ENCODE measurements at regions not wholly inside any gene's neighbourhood (a gene's known extent, or its start where the extent isn't known, plus 50 kb on each side); places are given as distances from the start of the nearest gene placed in this dataset.

DNA sequence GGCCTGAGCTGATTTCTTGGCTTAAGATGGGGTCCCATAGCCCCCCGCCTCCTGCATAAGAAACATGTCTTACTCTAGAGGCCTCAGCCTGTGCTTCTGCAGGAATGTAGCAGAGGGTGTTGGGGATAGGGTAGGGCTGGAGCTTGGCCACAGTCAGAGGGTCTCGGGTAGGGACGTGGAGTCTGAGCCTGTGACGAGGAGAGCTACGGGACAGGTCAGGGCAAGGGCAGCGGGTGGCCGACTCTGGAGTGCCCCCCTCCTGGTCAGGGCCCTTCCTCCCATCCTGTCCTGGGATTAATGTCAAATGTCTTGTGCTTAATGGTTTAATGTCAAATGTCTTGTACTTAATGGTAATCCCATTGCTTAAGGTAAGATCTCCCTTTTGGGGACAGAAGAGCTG, 130.4 kb downstream of the GLI2 start:
- no peak for DNase-seq (ENCODE audit: low read depth)

DNA sequence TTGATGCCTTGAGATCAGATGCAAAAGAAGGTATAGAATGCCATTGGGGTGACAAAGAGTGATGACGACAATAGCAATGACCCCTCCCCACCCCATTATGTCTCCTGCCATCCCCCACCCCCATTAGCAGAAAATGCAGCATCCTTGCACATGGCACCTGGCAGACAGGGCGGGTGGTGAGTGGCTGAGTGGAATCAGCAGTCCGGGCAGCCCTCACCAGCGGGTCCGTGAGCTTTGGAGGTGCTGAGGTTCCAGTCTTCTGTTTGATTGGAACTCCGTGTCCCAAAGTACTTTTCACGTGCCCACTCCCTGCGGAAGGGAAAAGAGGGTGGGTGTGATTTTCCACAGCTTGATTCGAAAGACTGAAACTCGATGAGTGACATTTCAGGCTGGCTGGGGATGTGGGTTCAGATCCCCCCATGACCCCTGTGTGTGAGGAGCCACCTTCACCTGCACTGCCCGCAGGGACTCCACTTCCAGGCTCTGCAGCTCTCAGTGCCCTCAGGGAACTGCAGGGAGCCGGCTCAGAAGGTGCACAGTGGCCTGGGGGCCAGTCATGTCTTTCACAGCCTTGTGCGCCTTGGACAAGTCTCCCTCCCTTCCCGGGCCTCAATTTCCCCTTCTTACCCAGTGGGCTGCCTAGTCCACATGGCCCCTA, 130.9 kb downstream of the GLI2 start:
- no peak for DNase-seq (ENCODE audit: low read depth)

DNA sequence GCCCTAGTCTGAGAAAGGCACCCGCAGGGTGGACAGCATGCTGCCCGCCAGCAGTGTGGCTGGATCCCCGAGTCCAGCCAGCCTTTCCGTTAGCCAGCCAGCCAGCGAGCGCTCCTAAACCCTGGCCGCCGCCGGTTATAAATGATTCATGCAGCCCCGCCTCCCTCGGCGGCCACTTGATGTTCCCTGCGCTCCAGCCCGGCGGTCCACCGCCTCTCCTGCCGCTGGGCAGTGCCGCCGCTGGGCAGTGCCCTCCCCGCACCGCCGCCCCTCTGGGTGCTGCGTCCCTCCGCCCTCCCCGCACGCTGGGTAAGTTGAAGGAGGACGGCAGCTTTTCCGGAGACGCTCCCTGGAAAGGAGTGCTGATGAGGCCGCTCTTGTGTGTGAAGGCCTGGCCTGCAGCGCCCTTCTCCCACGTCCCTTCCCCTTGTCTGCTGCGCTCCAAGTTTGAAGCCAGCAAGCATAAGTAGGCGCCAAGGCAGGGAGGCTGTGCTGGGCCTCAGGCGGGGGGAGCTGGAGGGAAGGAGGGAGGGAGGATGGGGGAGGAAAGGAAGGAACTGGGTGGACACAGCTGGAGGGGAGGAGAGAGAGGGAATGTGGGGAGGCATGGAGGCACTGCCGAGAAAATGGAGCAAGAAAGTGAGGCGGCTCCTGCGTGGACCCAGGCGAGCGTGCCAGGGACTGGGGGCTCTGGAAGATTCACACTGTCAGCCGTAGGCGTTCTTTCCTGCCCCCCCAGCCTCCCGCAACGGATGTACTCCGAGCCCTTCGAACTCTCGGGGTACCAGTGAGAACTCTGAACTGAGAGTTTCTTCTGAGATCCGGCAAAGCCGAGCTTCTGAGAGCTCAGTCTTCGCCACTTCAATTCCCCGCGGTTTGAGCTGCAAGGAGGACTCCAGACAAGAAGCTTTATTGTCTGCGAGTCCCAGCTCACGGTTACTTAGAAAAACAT, 131.9 kb downstream of the GLI2 start:
- no peak for DNase-seq (ENCODE audit: low read depth)

DNA sequence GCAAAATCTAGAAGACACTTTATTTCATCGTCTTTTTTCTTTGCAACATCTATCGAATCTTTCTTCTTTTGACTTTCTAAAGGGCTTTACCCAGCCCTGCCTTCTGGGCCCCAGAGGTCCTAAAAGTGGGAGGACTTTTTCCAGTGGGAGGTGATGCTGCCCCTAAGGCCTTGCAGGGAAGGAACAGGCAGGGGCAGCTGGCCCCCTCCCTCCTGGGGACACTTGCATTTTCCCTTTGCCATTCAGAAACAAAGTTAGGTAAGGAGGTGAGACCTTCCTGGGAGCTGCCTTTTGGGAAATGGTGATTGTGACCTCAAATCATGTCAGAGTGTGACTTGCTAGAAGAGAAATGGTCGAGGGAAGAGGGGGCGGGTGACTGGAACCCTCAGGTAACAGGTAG, 132.7 kb downstream of the GLI2 start:
- no peak for DNase-seq (ENCODE audit: low read depth)

DNA sequence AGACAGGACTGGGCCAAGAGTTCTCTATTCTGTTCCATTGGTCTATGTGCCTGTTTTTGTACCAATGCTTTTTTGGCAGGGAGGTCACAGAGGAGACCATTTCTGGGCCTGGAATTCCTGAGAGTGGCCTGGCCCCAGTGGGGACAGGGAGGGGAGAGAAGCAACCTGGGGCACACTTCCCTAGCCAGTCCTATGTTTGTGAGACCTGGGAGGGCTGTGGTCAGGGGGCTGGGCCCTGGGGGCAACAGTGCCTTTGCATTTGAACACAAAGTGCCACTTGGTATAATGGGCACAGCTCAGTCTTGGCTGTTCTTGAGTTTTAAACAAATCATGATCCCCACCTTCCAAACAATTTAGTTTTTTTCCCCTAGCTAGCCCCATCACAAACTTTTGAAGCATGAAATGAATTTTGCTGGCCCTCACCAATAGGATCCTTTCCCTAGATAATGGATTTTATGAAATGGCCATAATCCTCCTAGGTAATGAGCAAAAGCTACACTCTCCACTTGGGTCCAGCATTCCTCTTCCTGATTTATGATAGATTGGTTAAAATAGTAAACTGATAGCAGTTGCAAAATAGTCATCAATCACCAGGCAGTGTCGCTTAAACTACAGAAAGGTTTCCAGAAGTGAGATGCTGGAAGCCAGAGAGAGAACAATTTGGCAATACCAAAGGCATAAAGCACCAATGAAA, 133.5 kb downstream of the GLI2 start:
- no peak for DNase-seq (ENCODE audit: low read depth)

DNA sequence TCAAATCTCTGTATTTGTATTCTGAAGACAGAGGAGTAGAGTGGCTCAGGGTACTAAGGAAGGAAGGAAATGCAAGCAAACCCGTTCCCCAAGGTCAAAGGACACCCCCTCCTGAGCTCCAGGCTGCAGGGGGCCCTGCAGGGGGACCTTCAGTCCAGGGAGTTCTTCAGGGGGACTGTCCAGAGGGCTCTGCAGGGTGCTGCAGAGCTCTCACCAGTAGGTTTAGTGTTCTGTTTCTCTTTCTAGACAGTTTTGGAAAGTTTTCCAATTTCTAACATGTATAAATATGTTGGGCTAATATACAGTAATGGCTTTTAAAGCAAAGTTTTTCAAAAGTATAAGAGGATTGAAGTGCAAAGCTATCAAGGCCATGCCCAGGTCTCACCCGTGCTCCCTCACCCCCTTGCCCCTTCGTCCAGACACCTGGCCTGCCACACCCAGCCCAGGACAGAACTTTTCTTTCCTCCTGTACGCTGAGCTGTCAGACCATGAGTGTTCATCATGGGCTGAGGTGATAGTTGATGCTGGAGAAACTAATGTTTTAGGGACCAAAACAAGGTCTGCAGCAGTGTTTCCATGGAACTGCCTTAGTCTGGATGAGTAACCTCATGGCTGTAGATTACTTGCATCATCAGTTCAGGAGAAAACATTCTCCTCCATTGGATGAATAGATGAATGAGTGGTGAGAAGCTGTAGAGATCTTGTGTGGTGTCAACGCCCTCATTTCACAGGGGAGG, 134.2 kb downstream of the GLI2 start:
- no peak for DNase-seq (ENCODE audit: low read depth)

DNA sequence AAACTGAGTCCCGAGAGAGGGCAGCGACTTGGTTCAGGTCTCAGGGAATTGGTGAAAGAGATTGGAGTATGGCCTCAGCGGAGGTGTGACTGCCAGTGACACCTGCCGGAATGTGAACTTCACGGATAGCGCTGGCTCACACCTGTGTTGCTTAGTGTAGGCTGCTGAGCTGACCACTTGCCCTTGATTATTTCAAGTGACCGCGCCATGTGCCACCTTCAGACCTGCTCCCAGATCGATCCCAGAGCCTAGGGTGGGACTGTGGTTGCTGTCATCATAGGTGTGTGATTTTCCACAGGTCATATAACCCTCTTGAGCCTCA, 134.8 kb downstream of the GLI2 start:
- no peak for DNase-seq (ENCODE audit: low read depth)

DNA sequence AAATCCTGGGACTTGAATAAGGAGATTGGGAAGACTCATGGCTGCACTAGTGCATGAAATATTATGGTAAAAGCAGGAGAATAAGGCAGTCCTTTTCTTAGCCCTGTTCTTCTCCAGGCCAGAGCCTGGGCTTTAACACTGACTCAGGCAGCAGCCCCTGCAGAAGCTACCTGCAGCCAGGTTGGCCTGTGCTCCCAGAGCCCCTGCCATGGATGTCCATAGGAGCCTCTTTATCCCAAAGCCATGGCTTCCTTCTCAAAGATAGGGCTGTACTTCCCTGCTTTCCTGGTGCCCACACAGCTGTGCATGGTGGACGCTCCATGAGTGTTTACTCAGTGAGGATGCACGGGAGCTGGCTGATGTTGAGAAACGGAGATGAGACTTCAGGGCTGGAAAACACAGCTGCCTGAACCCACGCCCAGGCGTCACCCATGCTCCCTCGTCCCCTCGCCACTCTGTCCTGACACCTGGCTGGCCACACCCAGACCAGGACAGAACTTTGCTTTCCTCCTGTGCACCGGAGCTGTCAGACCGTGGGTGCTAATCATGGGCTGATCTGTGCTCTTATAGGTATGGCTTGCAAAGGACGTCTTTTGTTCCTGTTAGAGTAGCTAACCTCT, 135.5 kb downstream of the GLI2 start:
- no peak for DNase-seq (ENCODE audit: low read depth)

DNA sequence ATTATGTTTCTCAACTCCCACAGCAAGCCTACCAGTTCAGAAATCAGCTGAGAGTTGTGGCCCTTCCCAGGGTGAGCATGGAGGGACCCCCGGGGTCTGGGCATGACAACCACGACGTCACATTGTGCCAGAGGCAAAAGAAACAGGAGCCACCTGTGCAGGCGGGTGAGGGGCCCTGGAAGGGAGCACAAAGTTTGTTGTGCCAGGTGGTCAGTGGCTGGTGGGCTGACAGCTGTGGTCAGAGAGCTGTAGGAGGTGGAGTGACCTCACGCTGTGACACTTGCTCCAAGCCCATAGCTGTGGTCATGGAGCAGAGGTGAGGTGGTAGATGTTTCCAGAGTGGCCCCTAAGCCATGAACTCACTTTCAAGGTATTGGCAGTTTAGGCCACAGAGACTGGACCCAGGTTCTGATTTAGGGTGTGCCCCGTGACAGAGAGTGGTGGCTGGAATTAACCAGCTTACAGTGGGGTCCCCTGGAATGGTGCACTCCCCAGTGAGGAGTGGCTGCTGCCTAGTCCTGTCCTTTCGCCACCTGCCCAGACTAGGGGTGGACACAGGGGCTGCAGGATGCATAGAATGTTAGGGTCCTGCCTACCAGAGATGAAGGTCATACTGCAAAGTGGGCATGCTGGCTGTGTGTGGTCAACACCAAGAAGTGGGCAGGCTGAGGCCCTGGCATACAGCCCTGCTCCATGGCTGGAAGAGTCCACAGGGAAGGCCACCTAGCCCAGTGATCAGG, 136.4 kb downstream of the GLI2 start:
- no peak for DNase-seq (ENCODE audit: low read depth)

DNA sequence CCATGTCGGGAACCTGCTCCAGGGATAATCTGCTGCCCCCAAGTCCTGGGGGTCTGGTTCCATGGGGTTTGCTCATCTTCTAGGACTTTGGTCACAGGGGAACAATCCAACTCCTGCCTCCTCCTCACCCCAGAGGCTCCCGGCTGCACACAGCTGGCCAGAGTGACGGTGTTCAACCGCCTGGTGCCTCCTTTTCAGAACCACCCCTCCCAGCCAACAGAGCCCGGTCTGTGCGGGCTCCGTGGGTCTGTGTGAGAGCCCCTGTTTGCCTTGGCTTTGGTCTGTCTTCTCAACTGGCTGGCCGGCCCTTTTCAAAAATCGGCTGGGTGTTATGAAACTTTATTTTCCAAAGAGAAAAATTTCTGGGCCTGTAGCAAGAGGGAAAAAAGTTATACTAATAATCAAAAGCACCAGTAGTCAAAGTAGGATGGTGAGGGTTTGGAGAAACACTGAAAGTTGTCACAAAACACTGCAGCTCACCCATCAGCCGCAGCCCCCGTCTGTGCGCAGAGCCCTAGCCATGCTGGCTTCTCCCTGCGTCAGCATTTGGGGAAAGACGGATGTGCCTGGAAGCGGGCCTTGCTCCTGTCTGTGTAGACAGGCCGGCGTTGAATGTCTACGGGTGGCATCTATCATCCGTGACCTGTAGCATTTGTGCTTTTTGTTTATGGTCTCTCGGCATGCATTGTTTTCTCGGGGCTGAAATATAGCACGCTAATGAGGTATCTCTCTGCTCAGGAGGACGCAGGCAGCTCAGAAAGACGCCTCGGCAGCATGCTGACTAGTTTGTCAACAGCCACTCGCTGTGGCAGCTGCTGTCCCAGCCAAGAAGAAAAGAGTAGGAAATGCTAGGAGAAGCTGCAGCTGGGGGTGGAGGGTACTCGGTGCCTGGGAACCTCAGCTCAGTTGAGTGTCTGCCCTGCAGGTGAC, 138.6 kb downstream of the GLI2 start:
- no peak for DNase-seq (ENCODE audit: low read depth)

DNA sequence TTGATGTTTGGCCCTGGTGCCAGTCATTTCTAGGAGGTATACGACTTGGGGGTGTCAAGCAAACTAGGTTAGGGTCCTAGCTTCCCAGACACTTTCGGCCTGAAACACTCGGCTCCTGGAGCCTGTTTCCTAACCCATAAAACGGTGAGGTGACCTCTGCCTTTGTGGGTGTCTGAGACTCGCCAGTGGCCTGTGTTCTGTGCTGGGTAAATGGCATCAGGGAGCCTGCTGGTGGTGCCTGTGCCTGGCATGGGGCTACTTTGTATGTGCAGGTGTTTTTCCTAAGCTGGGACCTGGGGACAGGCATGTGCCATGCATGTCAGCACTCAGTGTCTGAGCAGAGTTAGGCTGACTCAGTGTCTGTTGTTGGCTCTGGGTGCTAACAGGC, 139.2 kb downstream of the GLI2 start:
- no peak for DNase-seq (ENCODE audit: low read depth)

DNA sequence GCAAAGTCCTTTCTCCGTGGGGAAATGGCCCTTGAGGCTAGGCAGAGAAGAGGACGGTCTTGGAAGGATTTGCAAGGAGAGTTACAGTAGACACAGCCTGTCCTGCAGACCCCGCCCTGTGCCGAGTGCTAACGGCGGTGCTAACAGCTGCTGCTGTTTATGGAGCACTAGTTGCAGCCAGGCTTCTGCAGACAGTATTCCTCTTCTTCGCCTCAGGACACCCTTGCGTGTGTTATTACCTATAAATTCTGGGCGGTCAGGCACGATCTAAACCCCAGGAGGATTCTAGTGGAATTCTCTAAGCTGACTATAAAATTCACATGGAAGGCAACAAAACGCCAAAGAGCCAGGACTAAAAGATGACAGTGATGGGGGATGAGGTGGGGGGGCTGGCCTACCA, 139.8 kb downstream of the GLI2 start:
- DNase-seq (ENCODE audit: low read depth) = no peak

DNA sequence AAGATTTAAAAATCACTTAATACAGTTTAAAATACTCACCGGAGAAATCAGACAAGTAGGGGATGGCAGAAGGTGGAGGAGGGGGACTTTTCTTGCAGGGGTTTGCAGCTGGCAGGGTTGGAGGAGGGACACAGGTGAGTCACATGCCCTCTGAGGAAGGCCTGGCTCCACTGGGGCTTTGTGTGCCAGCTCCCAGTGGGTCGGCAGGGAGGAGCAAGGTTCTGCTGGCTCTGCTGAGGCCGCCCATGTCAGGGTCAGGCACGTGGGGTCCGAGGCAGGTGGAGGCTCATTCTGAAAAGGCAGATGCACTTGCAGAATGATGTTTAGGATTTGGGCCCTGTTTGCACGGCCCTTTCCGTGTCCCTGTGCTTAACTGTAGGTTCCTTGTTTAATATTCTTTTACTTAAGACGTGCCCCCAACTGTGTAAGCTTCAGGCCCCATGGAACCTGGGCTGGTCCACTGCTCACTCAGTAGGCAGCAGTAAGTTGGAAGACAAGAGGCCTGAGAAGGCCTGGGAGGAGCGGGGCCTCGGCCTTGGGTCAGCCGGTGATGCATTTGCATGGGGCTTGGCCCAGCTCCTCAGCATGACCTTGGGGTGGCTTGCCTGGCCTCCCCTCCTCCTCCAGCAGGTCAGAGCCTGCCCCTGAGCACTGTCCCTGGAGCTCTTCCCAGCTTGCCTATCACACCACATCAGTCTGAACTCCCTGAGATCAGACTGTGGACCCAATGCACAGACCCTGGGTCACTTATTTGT, 141.0 kb downstream of the GLI2 start:
- no peak for DNase-seq (ENCODE audit: low read depth)

DNA sequence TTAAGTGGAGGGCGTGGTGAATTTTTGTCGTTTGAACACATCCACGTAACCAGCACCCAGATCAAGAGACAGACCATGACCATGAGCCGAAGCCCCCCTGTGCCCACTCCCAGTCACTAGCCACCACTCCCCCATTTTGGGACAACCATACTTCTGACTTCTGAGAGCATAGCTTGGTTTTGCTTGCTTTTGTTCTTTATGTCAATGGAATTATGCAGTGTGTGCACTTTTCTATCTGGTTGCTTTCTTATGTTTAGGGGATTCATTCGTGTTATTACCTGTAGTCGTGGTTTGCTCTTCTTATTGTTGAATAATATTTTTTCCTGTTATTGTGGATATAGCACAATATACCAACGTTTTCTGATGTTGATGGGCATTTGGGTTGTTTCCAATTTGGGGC, 141.7 kb downstream of the GLI2 start:
- DNase-seq (ENCODE audit: low read depth) = no peak

DNA sequence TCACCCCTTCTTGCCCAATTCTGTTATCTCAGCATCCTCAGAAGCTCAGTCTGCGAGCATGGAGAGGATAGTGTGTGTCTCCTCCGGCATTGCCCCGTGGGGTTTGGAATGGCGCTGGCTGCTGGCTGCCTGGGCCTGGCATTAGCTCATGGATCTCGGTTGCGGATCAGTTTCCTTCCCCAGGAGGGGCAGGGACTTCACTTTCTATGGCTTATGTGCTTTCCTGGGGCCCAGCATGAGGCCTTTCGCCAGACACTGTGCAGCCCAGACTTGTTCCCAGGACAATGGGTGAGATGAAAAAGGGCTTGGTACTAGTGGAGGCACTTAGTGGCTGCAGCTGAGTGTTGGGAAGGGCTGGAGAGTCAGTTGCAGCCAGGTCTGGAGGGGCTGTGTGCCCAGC, 143.3 kb downstream of the GLI2 start:
- DNase-seq (ENCODE audit: low read depth) = no peak

DNA sequence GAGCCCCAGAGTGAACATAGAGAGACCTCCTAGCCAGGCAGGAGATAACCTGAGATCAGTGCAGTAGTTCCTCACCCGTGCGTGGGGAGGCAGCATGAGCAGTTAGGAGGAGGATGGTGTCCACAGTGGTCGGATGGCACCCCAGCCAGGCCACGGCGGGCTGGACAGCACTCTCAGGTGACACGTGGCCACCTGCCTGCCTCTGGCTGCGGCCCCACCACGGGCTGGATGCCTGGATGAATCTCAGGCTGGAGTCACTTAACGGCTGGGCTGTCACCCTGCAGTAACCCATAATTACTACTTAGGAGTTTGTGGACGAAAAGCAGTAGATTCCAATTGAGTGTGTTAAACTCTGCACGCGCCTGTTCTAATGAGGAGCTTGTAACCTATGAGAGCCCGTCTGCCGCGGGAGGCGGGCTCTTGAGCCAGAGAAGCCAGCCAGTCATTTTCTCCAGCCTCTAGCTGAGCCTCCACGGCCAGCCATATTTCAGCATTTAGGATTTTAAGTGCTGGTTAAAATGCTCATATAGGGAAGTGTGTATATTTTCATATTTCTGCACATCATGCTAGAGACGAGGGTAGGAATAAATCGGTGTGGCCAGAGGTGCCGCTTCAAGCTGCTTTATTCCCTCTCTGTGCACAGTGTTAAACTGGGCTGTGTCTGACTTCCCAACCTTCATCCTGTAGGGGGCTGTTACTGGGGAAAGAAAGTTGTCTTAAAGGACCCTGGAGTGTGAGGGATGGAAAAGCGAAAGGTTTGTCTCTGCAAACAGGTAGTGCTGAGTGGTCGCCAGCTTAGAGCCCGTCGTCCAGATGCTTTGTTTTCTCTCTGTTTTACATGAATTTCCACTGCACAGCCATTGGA, 144.0 kb downstream of the GLI2 start:
- no peak for DNase-seq (ENCODE audit: low read depth)

DNA sequence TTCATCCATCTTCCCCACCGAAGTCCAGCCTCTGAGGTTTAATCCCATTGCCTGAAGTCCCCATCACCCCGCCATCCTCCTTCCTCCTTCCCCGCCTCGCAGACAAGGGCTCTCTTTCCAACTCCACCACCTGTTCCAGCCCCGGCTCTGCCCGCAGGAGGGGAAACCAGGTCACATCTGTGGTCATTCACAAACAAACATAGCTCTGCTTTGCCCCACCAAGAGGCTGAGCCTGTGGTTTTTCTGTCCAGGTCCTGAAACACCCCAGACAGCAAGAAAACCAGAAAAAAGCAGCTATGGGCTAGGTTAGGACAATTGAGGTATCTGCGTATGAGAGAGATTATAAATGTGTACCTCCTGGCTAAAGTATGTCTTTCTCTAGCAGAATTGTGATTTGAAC, 144.7 kb downstream of the GLI2 start:
- DNase-seq (ENCODE audit: low read depth) = no peak

DNA sequence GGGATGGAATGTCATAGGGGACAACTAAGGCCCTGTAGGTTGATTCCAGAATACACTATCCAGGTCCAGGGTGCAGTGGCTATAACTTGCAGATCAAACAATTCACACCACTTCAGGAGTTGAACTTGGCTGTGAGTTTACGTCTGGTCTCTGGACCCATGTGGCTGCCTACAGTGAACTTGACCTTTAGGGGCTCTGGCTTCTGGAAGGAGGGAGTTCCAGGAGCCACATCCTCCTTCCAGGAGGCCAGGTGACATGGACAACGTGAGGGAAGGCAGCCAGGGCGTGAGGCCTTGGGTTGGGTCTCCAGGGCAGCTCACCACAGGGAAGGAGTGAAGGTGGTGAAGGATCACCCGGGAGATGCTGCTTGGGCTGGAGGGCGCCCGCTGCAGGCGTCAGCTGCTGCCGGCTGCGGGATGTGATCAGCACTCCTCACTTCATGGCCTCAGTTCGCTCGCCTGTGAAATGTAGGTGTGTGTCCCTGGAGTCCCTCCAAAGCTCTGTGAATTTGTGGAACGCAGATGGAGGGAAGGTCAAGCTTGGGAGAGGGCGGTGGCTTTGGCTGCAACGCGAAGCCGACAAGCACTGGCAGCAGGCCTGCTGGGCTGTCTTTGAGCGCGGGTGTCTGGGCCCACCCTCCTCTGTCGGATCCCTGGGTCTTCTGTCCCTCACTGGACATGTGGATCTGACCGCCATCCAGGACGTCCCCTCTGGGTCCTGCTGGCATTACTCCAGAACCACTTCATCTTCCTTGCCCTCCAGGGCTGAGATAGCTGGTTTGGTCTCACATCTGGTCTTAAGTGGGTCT, 146.5 kb downstream of the GLI2 start:
- no peak for DNase-seq (ENCODE audit: low read depth)

Measured in HS-5 (cell line).